VCaP (cell line): ENCODE measurements at regions not wholly inside any gene's neighbourhood (a gene's known extent, or its start where the extent isn't known, plus 50 kb on each side); places are given as distances from the start of the nearest gene placed in this dataset.

Experiments used
- H3K27ac ChIP-seq: fragments of 450-650 bp; 2 replicates; pipeline ENCODE4 v1.5.1; 2017
- TF ChIP-seq, protein P1 (sequence below): fragments of 450-650 bp; conservative IDR thresholded peaks from 2 replicates; pipeline ENCODE4 v1.5.1; 2017; ENCODE audit warnings: mild to moderate bottlenecking, moderate library complexity

DNA sequence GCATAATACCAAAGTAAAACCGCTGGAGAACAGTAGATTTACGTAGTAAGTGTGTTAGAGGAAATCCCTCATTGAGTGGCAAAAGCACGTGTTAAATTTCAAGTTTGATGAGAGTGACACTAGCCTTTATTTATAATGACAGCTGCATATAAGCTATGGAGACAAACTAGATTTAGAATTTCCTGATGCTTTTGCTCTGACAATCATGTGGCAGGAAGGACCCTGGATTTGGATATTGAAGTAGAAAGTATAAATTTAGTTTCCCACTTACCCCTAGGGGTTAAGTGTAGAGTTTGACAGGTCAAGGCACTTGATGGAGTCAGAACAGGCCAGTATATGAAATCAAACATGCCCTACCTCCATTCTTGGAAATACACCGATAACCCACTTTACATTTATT, 983.1 kb downstream of the FLRT2 start:
- TF ChIP-seq, protein P1, sequence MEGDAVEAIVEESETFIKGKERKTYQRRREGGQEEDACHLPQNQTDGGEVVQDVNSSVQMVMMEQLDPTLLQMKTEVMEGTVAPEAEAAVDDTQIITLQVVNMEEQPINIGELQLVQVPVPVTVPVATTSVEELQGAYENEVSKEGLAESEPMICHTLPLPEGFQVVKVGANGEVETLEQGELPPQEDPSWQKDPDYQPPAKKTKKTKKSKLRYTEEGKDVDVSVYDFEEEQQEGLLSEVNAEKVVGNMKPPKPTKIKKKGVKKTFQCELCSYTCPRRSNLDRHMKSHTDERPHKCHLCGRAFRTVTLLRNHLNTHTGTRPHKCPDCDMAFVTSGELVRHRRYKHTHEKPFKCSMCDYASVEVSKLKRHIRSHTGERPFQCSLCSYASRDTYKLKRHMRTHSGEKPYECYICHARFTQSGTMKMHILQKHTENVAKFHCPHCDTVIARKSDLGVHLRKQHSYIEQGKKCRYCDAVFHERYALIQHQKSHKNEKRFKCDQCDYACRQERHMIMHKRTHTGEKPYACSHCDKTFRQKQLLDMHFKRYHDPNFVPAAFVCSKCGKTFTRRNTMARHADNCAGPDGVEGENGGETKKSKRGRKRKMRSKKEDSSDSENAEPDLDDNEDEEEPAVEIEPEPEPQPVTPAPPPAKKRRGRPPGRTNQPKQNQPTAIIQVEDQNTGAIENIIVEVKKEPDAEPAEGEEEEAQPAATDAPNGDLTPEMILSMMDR: no peak
- H3K27ac ChIP-seq: no peak overlapping the region

DNA sequence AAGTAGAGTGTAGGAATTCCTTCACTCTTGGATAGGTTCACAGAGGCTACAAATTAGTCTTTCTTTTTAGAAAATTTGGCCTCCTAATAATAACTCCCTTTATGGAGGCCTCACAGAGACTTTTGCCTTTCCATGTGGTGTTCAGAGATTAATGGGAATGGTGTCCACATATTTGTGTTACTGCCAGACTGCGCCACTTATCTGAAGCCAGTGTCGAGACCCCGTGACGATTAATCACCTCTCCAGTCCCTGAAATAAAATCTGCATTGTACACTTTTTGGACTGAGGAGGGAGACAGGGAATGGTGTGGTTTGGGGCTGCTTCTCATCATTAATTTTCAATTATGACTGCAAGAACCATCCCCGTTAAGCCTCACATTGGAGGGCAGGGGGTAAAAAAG, 980.5 kb downstream of the FLRT2 start:
- TF ChIP-seq, protein P1: no peak
- H3K27ac ChIP-seq: no peak overlapping the region

DNA sequence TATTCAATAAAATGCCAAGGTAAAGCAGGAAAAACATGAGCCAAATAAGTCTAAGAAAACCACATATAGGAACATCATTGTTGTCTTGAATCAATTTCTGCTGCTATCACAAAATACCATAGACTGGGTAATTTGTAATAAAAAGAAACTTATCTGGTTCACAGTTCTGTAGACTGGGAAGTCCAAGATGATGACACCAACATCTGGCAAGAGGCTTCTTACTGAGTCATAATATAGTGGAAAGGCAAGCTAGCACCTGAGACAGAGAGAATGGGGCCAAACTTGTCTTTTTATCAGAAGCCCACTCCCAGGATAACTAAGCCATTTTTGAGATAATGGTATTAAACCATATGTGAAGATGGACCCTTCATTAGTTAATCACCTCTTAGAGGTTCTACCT, 975.9 kb downstream of the FLRT2 start:
- H3K27ac ChIP-seq: no peak overlapping the region
- TF ChIP-seq, protein P1: no peak

DNA sequence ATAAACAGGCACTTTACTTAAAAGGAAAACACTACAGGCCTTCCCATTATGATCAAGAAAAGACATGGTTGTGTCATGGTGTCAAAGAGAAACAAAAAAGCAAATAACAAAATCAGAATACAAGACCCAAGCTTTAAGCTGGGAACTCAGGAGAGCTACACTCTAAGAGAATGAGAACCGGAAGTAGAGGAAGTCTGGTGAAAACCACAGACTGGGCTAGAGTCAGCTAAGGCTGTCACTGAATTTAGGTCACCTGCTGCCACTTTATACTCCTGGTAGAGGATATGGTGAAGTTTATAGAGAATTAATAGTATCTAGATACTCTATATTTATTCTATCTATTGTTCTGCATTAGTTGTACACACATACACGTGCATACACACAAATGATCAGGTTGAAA, 971.7 kb downstream of the FLRT2 start:
- no peak overlapping the region for H3K27ac ChIP-seq
- TF ChIP-seq, protein P1: no peak

DNA sequence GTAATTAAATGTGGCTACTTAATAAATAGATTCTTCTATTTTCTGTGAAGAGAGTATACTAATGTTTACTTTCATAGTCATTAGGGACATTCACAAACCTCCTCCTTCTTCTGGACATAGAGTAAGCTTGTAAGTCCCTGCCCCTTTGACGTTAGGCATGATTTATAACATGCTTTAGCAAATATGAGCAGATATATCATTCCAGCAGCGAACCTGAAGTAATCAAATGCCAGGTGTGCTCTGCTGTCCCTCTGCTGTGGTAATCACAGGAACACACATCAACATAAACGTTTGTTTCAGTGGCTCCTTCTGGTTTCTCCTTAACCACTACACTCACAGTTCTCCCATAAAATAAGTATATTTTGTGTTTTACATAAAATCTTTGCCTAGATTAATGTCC, 961.8 kb downstream of the FLRT2 start:
- TF ChIP-seq, protein P1: no peak
- no peak overlapping the region for H3K27ac ChIP-seq

DNA sequence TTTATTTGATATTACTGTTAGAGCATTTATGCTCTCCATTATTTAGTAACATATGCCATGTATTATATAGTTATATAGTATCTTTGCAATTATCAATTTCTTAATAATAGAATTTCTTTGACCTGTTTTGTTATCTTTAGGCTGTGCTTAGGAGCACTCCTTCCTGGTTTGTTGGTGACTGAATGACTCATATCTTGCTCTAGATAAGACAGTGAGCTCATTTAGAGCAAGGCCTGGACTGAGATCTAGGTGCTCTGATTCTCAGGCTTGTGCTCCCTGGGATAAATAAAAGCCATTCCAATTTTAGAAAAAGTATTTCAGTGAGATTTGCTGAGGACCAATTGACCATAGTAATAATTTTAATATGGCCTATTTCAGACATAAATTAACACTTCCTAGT, 951.2 kb downstream of the FLRT2 start:
- H3K27ac ChIP-seq: no peak overlapping the region
- TF ChIP-seq, protein P1: no peak

DNA sequence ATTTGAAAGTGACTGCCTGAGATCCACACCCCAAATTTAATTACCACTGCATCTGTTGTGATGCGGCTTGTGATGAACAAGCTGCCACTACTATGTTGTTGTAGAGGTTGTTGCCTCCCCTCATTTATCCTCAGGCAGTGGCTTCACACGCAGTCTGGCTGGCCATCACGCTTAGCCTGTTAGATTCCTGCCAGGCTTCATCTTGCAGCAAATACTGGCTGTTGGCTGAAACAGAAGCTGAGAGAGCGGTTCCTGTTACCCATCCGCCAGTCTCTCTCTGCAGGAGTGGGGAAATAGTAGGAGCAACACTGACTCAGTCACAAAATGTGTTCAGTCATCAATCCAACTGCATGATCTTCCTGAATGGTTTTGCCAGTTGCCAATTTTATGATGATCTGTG, 934.4 kb downstream of the FLRT2 start:
- H3K27ac ChIP-seq: no peak overlapping the region
- TF ChIP-seq, protein P1: no peak
